Kidney (tissue), 13 donors: ENCODE measurements at regions not wholly inside any gene's neighbourhood (a gene's known extent, or its start where the extent isn't known, plus 50 kb on each side); places are given as distances from the start of the nearest gene placed in this dataset.

Experiments used
- DNase-seq, 5 donors: peaks; one replicate each; pipeline ENCODE4 v3.0.0-alpha.2; 2013 to 2020
- FAIRE-seq: peaks from 2 replicates; lab custom pipeline; 2012; peaks lifted over from hg19 to GRCh38; lab: Jason Lieb, UNC
- H3K27ac ChIP-seq, 2 donors: one replicate each; pipeline ENCODE4 v1.7.0; 2013; ENCODE audit warnings: low read depth in 2 of 2, low read length in 2 of 2, inconsistent platforms in 1 of 2
- H3K27me3 ChIP-seq: one replicate; pipeline ENCODE4 v1.7.1; 2013; ENCODE audit warnings: low read length, inconsistent platforms; ENCODE audit not compliant: control insufficient read depth, insufficient read depth
- H3K36me3 ChIP-seq, 3 donors: one replicate each; pipeline versions ENCODE4 v1.7.0 to v1.7.1; 2013; ENCODE audit warnings: low read length in 3 of 3, control low read depth in 1 of 3, inconsistent platforms in 1 of 3; ENCODE audit not compliant: insufficient read depth in 3 of 3, control insufficient read depth in 2 of 3
- H3K4me1 ChIP-seq, 3 donors: one replicate each; pipeline versions ENCODE4 v1.7.0 to v1.7.1; 2013; ENCODE audit warnings: low read length in 3 of 3, inconsistent platforms in 1 of 3, low read depth in 1 of 3; ENCODE audit not compliant: control insufficient read depth in 2 of 3, insufficient read depth in 2 of 3
- H3K4me3 ChIP-seq, 3 donors: one replicate each; pipeline versions ENCODE4 v1.7.0 to v1.8.1; 2013; ENCODE audit warnings: low read length in 3 of 3, control low read depth in 1 of 3, inconsistent platforms in 1 of 3
- H3K9ac ChIP-seq, 3 donors: one replicate each; pipeline versions ENCODE4 v1.7.0 to v1.7.1; 2013; ENCODE audit warnings: low read length in 3 of 3, control low read depth in 1 of 3, inconsistent platforms in 1 of 3
- H3K9me3 ChIP-seq, 3 donors: one replicate each; pipeline versions ENCODE4 v1.7.0 to v1.7.1; 2013; ENCODE audit warnings: low read length in 3 of 3, control low read depth in 1 of 3, inconsistent platforms in 1 of 3; ENCODE audit not compliant: control insufficient read depth in 2 of 3, insufficient read depth in 1 of 3
- CTCF ChIP-seq: IDR thresholded peaks from 3 replicates; pipeline ENCODE4 v1.5.1; 2012; ENCODE audit warnings: mild to moderate bottlenecking, moderate library complexity, borderline replicate concordance; ENCODE audit not compliant: insufficient read depth; ENCODE audit errors: extremely low read depth
- intact Hi-C: fragments of 100-400 bp; cut with DNase I; formaldehyde crosslinking; loops from one replicate; pipeline ENCODE4 v1.11.1; 2022
- donor health status: control.
- donor health status: control.
- donor health status: control.
- donor health status: control.
- donor health status: control.
- donor health status: DM: yes; HTN: yes; CAD: no.
- donor health status: Normal renal cell carcinoma (clear cell type).

GRCh38 chr1:2950926-2951305 lies 70.4 kb upstream of the ACTRT2 start:
- Histone ChIP-seq H3K9ac (no peak overlapping the region), H3K9me3 (peaks cover 0 to 7% (median 0%) of the 10 kb centered on the region in 3 donors), H3K27ac (no peak overlapping the region), H3K36me3 (no peaks in the 10 kb centered on the region), H3K4me3 (no peak overlapping the region), H3K27me3 (no peaks in the 10 kb centered on the region), H3K4me1 (no peaks in the 10 kb centered on the region)
- DNase-seq (peak in 2 of 5 donors; percentile 19 to 63), FAIRE-seq (no peak)
- intact Hi-C loops, result no loop called here
- TF ChIP-seq CTCF, result no peak

GRCh38 chr1:2951856-2952255 lies 69.4 kb upstream of the ACTRT2 start:
- Histone ChIP-seq H3K27ac (no peak overlapping the region), H3K27me3 (no peaks in the 10 kb centered on the region), H3K9ac (no peak overlapping the region), H3K9me3 (peaks cover 0 to 10% (median 0%) of the 10 kb centered on the region in 3 donors), H3K4me3 (no peak overlapping the region), H3K4me1 (no peaks in the 10 kb centered on the region), H3K36me3 (no peaks in the 10 kb centered on the region)
- no peak for TF ChIP-seq CTCF
- DNase-seq (peak in 1 of 5 donors; percentile 27), FAIRE-seq (no peak)
- intact Hi-C loops, result no loop called here

GRCh38 chr1:2952371-2952770 lies 68.9 kb upstream of the ACTRT2 start:
- Histone ChIP-seq H3K4me3 (no peak overlapping the region), H3K27me3 (no peaks in the 10 kb centered on the region), H3K4me1 (no peaks in the 10 kb centered on the region), H3K9me3 (peaks cover 0 to 12% (median 0%) of the 10 kb centered on the region in 3 donors), H3K36me3 (no peaks in the 10 kb centered on the region), H3K9ac (no peak overlapping the region), H3K27ac (no peak overlapping the region)
- TF ChIP-seq CTCF, result no peak
- peak in 1 of 5 donors; percentile 26 for DNase-seq
- FAIRE-seq, result no peak
- intact Hi-C loops, result no loop called here

- DNase-seq, result peak in 1 of 5 donors; percentile 17
- no peak for FAIRE-seq
- no peak overlapping the region for H3K4me3 ChIP-seq
Observed at GRCh38 chr1:2952992-2953391, 68.3 kb upstream of the ACTRT2 start.

More at GRCh38 chr1:2952992-2953391, 68.3 kb upstream of the ACTRT2 start:
- TF ChIP-seq CTCF, result no peak
- Histone ChIP-seq H3K9me3 (peaks cover 0 to 12% (median 3%) of the 10 kb centered on the region in 3 donors), H3K36me3 (no peaks in the 10 kb centered on the region), H3K4me1 (no peaks in the 10 kb centered on the region), H3K27me3 (no peaks in the 10 kb centered on the region), H3K27ac (no peak overlapping the region), H3K9ac (no peak overlapping the region)
- intact Hi-C loops, result no loop called here
